DND-41 (cell line): ENCODE measurements at regions not wholly inside any gene's neighbourhood (a gene's known extent, or its start where the extent isn't known, plus 50 kb on each side); places are given as distances from the start of the nearest gene placed in this dataset.
"Not testable (repeated sequence)": the region's sequence is repeated elsewhere in the genome, so short reads cannot be mapped to it uniquely, and the experiment has no call there.

Experiments used
- CTCF ChIP-seq: IDR thresholded peaks from 2 replicates; pipeline ENCODE4 v1.5.1; 2012; ENCODE audit warnings: borderline replicate concordance, low read length, moderate library complexity, mild to moderate bottlenecking; ENCODE audit not compliant: poor library complexity, severe bottlenecking; ENCODE audit errors: extremely low read depth
- EZH2 ChIP-seq: IDR thresholded peaks from 3 replicates; pipeline ENCODE4 v1.6.1; 2012; ENCODE audit warnings: borderline replicate concordance, low read depth, mild to moderate bottlenecking, moderate library complexity, low read length, inconsistent platforms; ENCODE audit not compliant: severe bottlenecking

- not testable (repeated sequence) for TF ChIP-seq CTCF, EZH2
These were observed 324.9 kb downstream of the ADGRD1 start for GRCh38 chr12:131278451-131279115.
